PFSK-1 (cell line): ENCODE measurements at regions not wholly inside any gene's neighbourhood (a gene's known extent, or its start where the extent isn't known, plus 50 kb on each side); places are given as distances from the start of the nearest gene placed in this dataset.

Experiments used
- POLR2AphosphoS5 ChIP-seq: IDR thresholded peaks from 2 replicates; pipeline ENCODE4 v1.6.1; 2012; ENCODE audit warnings: low read depth, mild to moderate bottlenecking, control low read depth, low read length, moderate library complexity
- REST ChIP-seq, 2 experiments: IDR thresholded peaks; 2 replicates each; pipeline versions ENCODE4 v1.6.1 to v1.8.0; 2011 to 2012; ENCODE audit warnings: low read depth in 2 of 2, low read length in 2 of 2, control low read depth in 1 of 2, inconsistent platforms in 1 of 2, mild to moderate bottlenecking in 1 of 2, moderate library complexity in 1 of 2; ENCODE audit not compliant: insufficient read depth in 1 of 2
- SIN3A ChIP-seq: IDR thresholded peaks from 2 replicates; pipeline ENCODE4 v1.6.1; 2012; ENCODE audit warnings: mild to moderate bottlenecking, low read length, moderate library complexity, borderline replicate concordance; ENCODE audit not compliant: insufficient read depth

- TF ChIP-seq POLR2AphosphoS5, result no peak
- no peak for TF ChIP-seq REST (IDR thresholded peaks at IDR 0.05; ENCODE audit: insufficient read depth in 1 of 2, low read depth in 2 of 2, low read length in 2 of 2)
- no peak for TF ChIP-seq SIN3A
Measured at GRCh38 chr18:73887801-73888200, 259.8 kb downstream of the FBXO15 start.
